GM12872 (cell line): ENCODE measurements at regions not wholly inside any gene's neighbourhood (a gene's known extent, or its start where the extent isn't known, plus 50 kb on each side); places are given as distances from the start of the nearest gene placed in this dataset.

Source experiments
- CTCF ChIP-seq: IDR thresholded peaks from 3 replicates; pipeline ENCODE4 v1.5.1; 2011; ENCODE audit warnings: low read depth, mild to moderate bottlenecking, low read length, moderate library complexity; ENCODE audit not compliant: insufficient read depth

- peak; percentile 26; the same call in 1 of the 3 replicates for TF ChIP-seq CTCF
Measured at GRCh38 chr14:95614349-95614748, 71.9 kb upstream of the TCL1B start.

GRCh38 chr14:95616745-95617144 lies 69.5 kb upstream of the TCL1B start:
- TF ChIP-seq CTCF, result no peak

- TF ChIP-seq CTCF, result no peak
Measured at GRCh38 chr14:95619785-95620417, 66.3 kb upstream of the TCL1B start.

- TF ChIP-seq CTCF, result no peak
Measured at GRCh38 chr14:95620659-95621059, 65.6 kb upstream of the TCL1B start.

- TF ChIP-seq CTCF, result no peak
Measured at GRCh38 chr14:95623195-95623594, 63.0 kb upstream of the TCL1B start.

GRCh38 chr14:95635051-95635450 lies 51.2 kb upstream of the TCL1B start:
- no peak for TF ChIP-seq CTCF
